ENCODE measurements at regions not wholly inside any gene's neighbourhood (a gene's known extent, or its start where the extent isn't known, plus 50 kb on each side); places are given as distances from the start of the nearest gene placed in this dataset.

- H3K27ac Mint-ChIP-seq: no peak overlapping the region
- H3K4me1 Mint-ChIP-seq: peaks cover 11% of the 10 kb centered on the region
- H3K4me3 Mint-ChIP-seq: no peak overlapping the region
- peaks cover 7% of the 10 kb centered on the region for H3K36me3 Mint-ChIP-seq
- no peak for ATAC-seq
- H3K27me3 Mint-ChIP-seq: no peaks in the 10 kb centered on the region
- peaks cover 29% of the 10 kb centered on the region for H3K9me3 Mint-ChIP-seq
These were observed 432.2 kb downstream of the KIF20B start for GRCh38 chr10:90133606-90134005.

- no peak overlapping the region for H3K4me3 Mint-ChIP-seq
- ATAC-seq: no peak
- H3K27ac Mint-ChIP-seq: no peak overlapping the region
- no peaks in the 10 kb centered on the region for H3K4me1 Mint-ChIP-seq
- peaks cover 29% of the 10 kb centered on the region for H3K9me3 Mint-ChIP-seq
- no peaks in the 10 kb centered on the region for H3K27me3 Mint-ChIP-seq
- peaks cover 7% of the 10 kb centered on the region for H3K36me3 Mint-ChIP-seq
These were observed 435.4 kb downstream of the KIF20B start for GRCh38 chr10:90136731-90137316.

- no peak for ATAC-seq
- Mint-ChIP-seq H3K4me3 (no peak overlapping the region), H3K27ac (no peak overlapping the region), H3K36me3 (peaks cover 7% of the 10 kb centered on the region), H3K4me1 (no peaks in the 10 kb centered on the region), H3K27me3 (peaks cover 9% of the 10 kb centered on the region), H3K9me3 (peaks cover 23% of the 10 kb centered on the region)
These were observed 437.5 kb downstream of the KIF20B start for GRCh38 chr10:90138844-90139243.

- Mint-ChIP-seq H3K27me3 (peaks cover 9% of the 10 kb centered on the region), H3K4me3 (no peak overlapping the region), H3K9me3 (peaks cover 8% of the 10 kb centered on the region), H3K36me3 (no peaks in the 10 kb centered on the region), H3K27ac (no peak overlapping the region), H3K4me1 (no peaks in the 10 kb centered on the region)
- ATAC-seq: no peak
These were observed 440.4 kb downstream of the KIF20B start for GRCh38 chr10:90141791-90142190.

GRCh38 chr10:90143937-90144336 is 442.5 kb downstream of the KIF20B start:
- Mint-ChIP-seq H3K9me3 (peaks cover 3% of the 10 kb centered on the region), H3K36me3 (no peaks in the 10 kb centered on the region), H3K4me1 (no peaks in the 10 kb centered on the region), H3K27ac (no peak overlapping the region), H3K27me3 (peaks cover 9% of the 10 kb centered on the region), H3K4me3 (no peak overlapping the region)
- ATAC-seq: no peak

- Mint-ChIP-seq H3K9me3 (no peaks in the 10 kb centered on the region), H3K36me3 (no peaks in the 10 kb centered on the region), H3K4me3 (no peak overlapping the region), H3K27me3 (no peaks in the 10 kb centered on the region), H3K27ac (no peak overlapping the region), H3K4me1 (no peaks in the 10 kb centered on the region)
- no peak for ATAC-seq
These were observed 446.9 kb downstream of the KIF20B start for GRCh38 chr10:90148116-90148855.

GRCh38 chr10:90149563-90149962 is 448.2 kb downstream of the KIF20B start:
- Mint-ChIP-seq H3K36me3 (no peaks in the 10 kb centered on the region), H3K9me3 (no peaks in the 10 kb centered on the region)

GRCh38 chr10:90162271-90162853 is 461.0 kb downstream of the KIF20B start:
- Mint-ChIP-seq H3K9me3 (peaks cover 3% of the 10 kb centered on the region), H3K27me3 (no peaks in the 10 kb centered on the region), H3K4me3 (no peak overlapping the region), H3K27ac (no peak overlapping the region), H3K36me3 (no peaks in the 10 kb centered on the region), H3K4me1 (no peaks in the 10 kb centered on the region)
- no peak for ATAC-seq

More at GRCh38 chr10:90149563-90149962, 448.2 kb downstream of the KIF20B start:
- no peak for ATAC-seq
- H3K27ac Mint-ChIP-seq: no peak overlapping the region
- no peaks in the 10 kb centered on the region for H3K4me1 Mint-ChIP-seq
- no peaks in the 10 kb centered on the region for H3K27me3 Mint-ChIP-seq
- H3K4me3 Mint-ChIP-seq: no peak overlapping the region

- peak; percentile 64 for ATAC-seq
- Mint-ChIP-seq H3K9me3 (peaks cover 3% of the 10 kb centered on the region), H3K27ac (no peak overlapping the region), H3K4me1 (no peaks in the 10 kb centered on the region), H3K4me3 (no peak overlapping the region), H3K27me3 (peaks cover 8% of the 10 kb centered on the region), H3K36me3 (no peaks in the 10 kb centered on the region)
These were observed 466.0 kb downstream of the KIF20B start for GRCh38 chr10:90167174-90168064.

GRCh38 chr10:90168244-90168643 is 466.9 kb downstream of the KIF20B start:
- peaks cover 16% of the 10 kb centered on the region for H3K27me3 Mint-ChIP-seq
- no peak overlapping the region for H3K27ac Mint-ChIP-seq
- H3K9me3 Mint-ChIP-seq: peaks cover 6% of the 10 kb centered on the region
- peaks cover 5% of the 10 kb centered on the region for H3K36me3 Mint-ChIP-seq
- no peak for ATAC-seq
- no peaks in the 10 kb centered on the region for H3K4me1 Mint-ChIP-seq
- H3K4me3 Mint-ChIP-seq: no peak overlapping the region

- Mint-ChIP-seq H3K9me3 (peaks cover 4% of the 10 kb centered on the region), H3K27me3 (peaks cover 16% of the 10 kb centered on the region), H3K36me3 (peaks cover 5% of the 10 kb centered on the region), H3K4me1 (no peaks in the 10 kb centered on the region), H3K27ac (no peak overlapping the region), H3K4me3 (no peak overlapping the region)
- no peak for ATAC-seq
These were observed 469.8 kb downstream of the KIF20B start for GRCh38 chr10:90171014-90171722.

GRCh38 chr10:90174531-90174930 is 473.1 kb downstream of the KIF20B start:
- no peaks in the 10 kb centered on the region for H3K4me1 Mint-ChIP-seq
- H3K4me3 Mint-ChIP-seq: no peak overlapping the region

GRCh38 chr10:90175161-90175681 is 473.8 kb downstream of the KIF20B start:
- Mint-ChIP-seq H3K4me1 (no peaks in the 10 kb centered on the region), H3K4me3 (no peak overlapping the region), H3K36me3 (peaks cover 5% of the 10 kb centered on the region), H3K9me3 (peaks cover 2% of the 10 kb centered on the region), H3K27ac (no peak overlapping the region), H3K27me3 (peaks cover 8% of the 10 kb centered on the region)
- ATAC-seq: no peak

More at GRCh38 chr10:90174531-90174930, 473.1 kb downstream of the KIF20B start:
- Mint-ChIP-seq H3K9me3 (peaks cover 2% of the 10 kb centered on the region), H3K27ac (no peak overlapping the region), H3K36me3 (peaks cover 5% of the 10 kb centered on the region), H3K27me3 (peaks cover 14% of the 10 kb centered on the region)
- ATAC-seq: no peak

- Mint-ChIP-seq H3K27ac (no peak overlapping the region), H3K9me3 (peaks cover 3% of the 10 kb centered on the region), H3K27me3 (no peaks in the 10 kb centered on the region), H3K4me1 (no peaks in the 10 kb centered on the region), H3K36me3 (no peaks in the 10 kb centered on the region), H3K4me3 (no peak overlapping the region)
- ATAC-seq: peak; percentile 57
These were observed 478.5 kb downstream of the KIF20B start for GRCh38 chr10:90179696-90180407.
